MM.1S (cell line): ENCODE measurements at regions not wholly inside any gene's neighbourhood (a gene's known extent, or its start where the extent isn't known, plus 50 kb on each side); places are given as distances from the start of the nearest gene placed in this dataset.

Experiments
- CTCF ChIP-seq: fragments of 300-600 bp; sonication (generic); IDR thresholded peaks from 2 replicates; pipeline ENCODE4 v1.5.1; 2016; ENCODE audit warnings: antibody characterized with exemption, low read length, mixed read lengths
- EZH2 ChIP-seq: fragments of 300-600 bp; sonication (generic); optimal IDR thresholded peaks from 2 replicates; pipeline ENCODE3; 2017; ENCODE audit warnings: low read depth, mild to moderate bottlenecking, antibody characterized with exemption, low read length, mixed read lengths
- EZH2phosphoT487 ChIP-seq: fragments of 300-600 bp; sonication (generic); IDR thresholded peaks from 2 replicates; pipeline ENCODE4 v1.6.1; 2018; ENCODE audit warnings: antibody characterized with exemption, low read length

GRCh38 chr3:165895919-165896318 is 58.7 kb upstream of the BCHE start:
- TF ChIP-seq CTCF (peak; percentile 40), EZH2 (no peak), EZH2phosphoT487 (no peak)
